T-cell (primary cell): ENCODE measurements at regions not wholly inside any gene's neighbourhood (a gene's known extent, or its start where the extent isn't known, plus 50 kb on each side); places are given as distances from the start of the nearest gene placed in this dataset.
"Not testable (repeated sequence)": the region's sequence is repeated elsewhere in the genome, so short reads cannot be mapped to it uniquely, and the experiment has no call there.

ENCODE experiments used
- ATAC-seq, 4 experiments: fragments of 200-7000 bp in 3 of 4; fragments of 150-1000 bp in 1 of 4; cut with Tn5 transposase; replicated peaks in 1 of 4; 1 replicate in 3 of 4; 2 replicates in 1 of 4; pipeline ENCODE4 v1.10.0; 2021; ENCODE audit warnings: moderate library complexity in 3 of 4, mild to moderate bottlenecking in 2 of 4, moderate number of reproducible peaks in 1 of 4
- CTCF ChIA-PET, 2 donors: fragments of 300-600 bp; sonication (Branson Sonifier 250); formaldehyde crosslinking; loops; one replicate each; lab custom pipeline; 2022; ENCODE audit warnings: antibody characterized with exemption in 2 of 2; lab: Charles Lee
- POLR2A ChIA-PET, 2 donors: fragments of 300-600 bp; sonication (Branson Sonifier 250); formaldehyde crosslinking; loops; one replicate each; lab custom pipeline; 2022; ENCODE audit warnings: antibody characterized with exemption in 2 of 2; lab: Charles Lee
- DNase-seq, 35 experiments: peaks; one replicate each; pipeline versions ENCODE4 v3.0.0 to v3.0.0-alpha.2; 2013 to 2023
- H3K27ac ChIP-seq: one replicate; pipeline ENCODE4 v1.5.1; 2013; ENCODE audit warnings: low read length
- H3K27me3 ChIP-seq, 2 experiments: replicated peaks in 1 of 2; 1 replicate in 1 of 2; 2 replicates in 1 of 2; pipeline versions ENCODE4 v1.6.1 to v1.7.0; 2013; ENCODE audit warnings: low read length in 1 of 2, mixed read lengths in 1 of 2; ENCODE audit not compliant: control insufficient read depth in 2 of 2, insufficient read depth in 2 of 2; ENCODE audit errors: extremely low read depth in 1 of 2
- H3K36me3 ChIP-seq, 2 donors: 1 replicate in 1 of 2; 2 replicates in 1 of 2; pipeline versions ENCODE4 v1.6.1 to v1.7.0; 2013; ENCODE audit warnings: low read length in 1 of 2; ENCODE audit not compliant: control insufficient read depth in 2 of 2, insufficient read depth in 1 of 2; ENCODE audit errors: extremely low read depth in 1 of 2
- H3K4me1 ChIP-seq, 2 experiments: 1 replicate in 1 of 2; 2 replicates in 1 of 2; pipeline versions ENCODE4 v1.6.1 to v1.7.0; 2013; ENCODE audit warnings: low read length in 2 of 2, mixed read lengths in 1 of 2; ENCODE audit not compliant: insufficient read depth in 2 of 2, control insufficient read depth in 1 of 2; ENCODE audit errors: extremely low read depth in 1 of 2
- H3K4me3 ChIP-seq, 2 donors: 1 replicate in 1 of 2; 2 replicates in 1 of 2; pipeline versions ENCODE4 v1.5.1 to v1.7.0; 2013; ENCODE audit warnings: mild to moderate bottlenecking in 2 of 2, low read length in 1 of 2, moderate library complexity in 1 of 2; ENCODE audit not compliant: control insufficient read depth in 1 of 2; ENCODE audit errors: extremely low read depth in 1 of 2
- H3K9me3 ChIP-seq: 2 replicates; pipeline ENCODE4 v1.7.0; 2013
- H3K27ac Mint-ChIP-seq, 2 donors: one replicate each; pipeline ENCODE4 v1.8.0; 2020 to 2021; ENCODE audit warnings: mild to moderate bottlenecking in 2 of 2, mixed read lengths in 2 of 2
- H3K27me3 Mint-ChIP-seq, 2 donors: one replicate each; pipeline ENCODE4 v1.8.0; 2021 to 2022; ENCODE audit warnings: mixed read lengths in 2 of 2
- H3K36me3 Mint-ChIP-seq: one replicate; pipeline ENCODE4 v1.8.0; 2021; ENCODE audit warnings: mixed read lengths
- H3K4me1 Mint-ChIP-seq, 3 donors: one replicate each; pipeline ENCODE4 v1.8.0; 2020 to 2022; ENCODE audit warnings: mixed read lengths in 3 of 3, mild to moderate bottlenecking in 1 of 3
- H3K4me3 Mint-ChIP-seq, 3 donors: one replicate each; pipeline ENCODE4 v1.8.0; 2020 to 2022; ENCODE audit warnings: mild to moderate bottlenecking in 3 of 3, mixed read lengths in 3 of 3, moderate library complexity in 3 of 3
- H3K9me3 Mint-ChIP-seq, 3 donors: one replicate each; pipeline ENCODE4 v1.8.0; 2020 to 2022; ENCODE audit warnings: mixed read lengths in 3 of 3
- WGBS: methylation state at CpG from one replicate; pipeline ENCODE4 v1.1.5; 2013; ENCODE audit warnings: missing lambda C conversion rate; ENCODE audit not compliant: insufficient coverage; 5-methylcytosine and 5-hydroxymethylcytosine counted together

- Histone ChIP-seq H3K27me3 (peaks cover 0 to 20% of the 10 kb centered on the region in 2 experiments), H3K4me1 (no peaks in the 10 kb centered on the region), H3K4me3 (no peak overlapping the region), H3K27ac (no peak overlapping the region), H3K36me3 (no peaks in the 10 kb centered on the region), H3K9me3 (no peaks in the 10 kb centered on the region)
- Mint-ChIP-seq H3K9me3 (no peaks in the 10 kb centered on the region), H3K4me3 (no peak overlapping the region), H3K36me3 (no peaks in the 10 kb centered on the region), H3K27me3 (peaks cover 4 to 27% of the 10 kb centered on the region in 2 donors), H3K4me1 (peaks cover 0 to 14% (median 6%) of the 10 kb centered on the region in 3 donors), H3K27ac (no peak overlapping the region)
- CTCF ChIA-PET, result no interaction called here
- POLR2A ChIA-PET, result no interaction called here
- no peak for DNase-seq
- ATAC-seq, result no peak
- WGBS, result 65% methylated on average over 5 of the region's 13 CpGs
Observed at GRCh38 chr11:134980819-134981710, 569.0 kb upstream of the B3GAT1 start.

- CTCF ChIA-PET, H3K27ac ChIP-seq, H3K4me1 ChIP-seq, POLR2A ChIA-PET, ATAC-seq, DNase-seq, H3K4me3 Mint-ChIP-seq, H3K9me3 ChIP-seq, H3K36me3 ChIP-seq, H3K9me3 Mint-ChIP-seq, H3K36me3 Mint-ChIP-seq, H3K4me3 ChIP-seq, H3K27ac Mint-ChIP-seq, H3K4me1 Mint-ChIP-seq: not testable (repeated sequence)
- peaks cover 0 to 18% of the 10 kb centered on the region in 2 experiments for H3K27me3 ChIP-seq
- H3K27me3 Mint-ChIP-seq, result peaks cover 4 to 19% of the 10 kb centered on the region in 2 donors
- WGBS, result 82% methylated on average over 2 of the region's 12 CpGs
Observed at GRCh38 chr11:134979089-134979457, 567.0 kb upstream of the B3GAT1 start.

- POLR2A ChIA-PET, result no interaction called here
- Histone ChIP-seq H3K4me1 (no peaks in the 10 kb centered on the region), H3K36me3 (no peaks in the 10 kb centered on the region), H3K9me3 (no peaks in the 10 kb centered on the region), H3K4me3 (no peak overlapping the region), H3K27me3 (peaks cover 0 to 16% of the 10 kb centered on the region in 2 experiments), H3K27ac (no peak overlapping the region)
- Mint-ChIP-seq H3K4me1 (no peaks in the 10 kb centered on the region), H3K27ac (no peak overlapping the region), H3K36me3 (no peaks in the 10 kb centered on the region), H3K9me3 (peaks cover 0 to 5% (median 0%) of the 10 kb centered on the region in 3 donors), H3K4me3 (no peak overlapping the region), H3K27me3 (peaks cover 4 to 15% of the 10 kb centered on the region in 2 donors)
- DNase-seq (no peak), ATAC-seq (no peak)
- WGBS, result 84% methylated on average over 15 of the region's 21 CpGs
- CTCF ChIA-PET, result no interaction called here
Observed at GRCh38 chr11:134978388-134979088, 566.5 kb upstream of the B3GAT1 start.

- no peak overlapping the region for H3K4me3 Mint-ChIP-seq
- no peak for DNase-seq
- Histone ChIP-seq H3K4me1 (no peaks in the 10 kb centered on the region), H3K4me3 (no peak overlapping the region), H3K27me3 (peaks cover 0 to 9% of the 10 kb centered on the region in 2 experiments), H3K27ac (no peak overlapping the region), H3K36me3 (no peaks in the 10 kb centered on the region), H3K9me3 (no peaks in the 10 kb centered on the region)
- ChIA-PET CTCF (no interaction called here), POLR2A (no interaction called here)
- H3K27me3 Mint-ChIP-seq, result peaks cover 13 to 17% of the 10 kb centered on the region in 2 donors
- WGBS, result 65% methylated on average over 6 of the region's 7 CpGs
- H3K4me1 Mint-ChIP-seq, result no peaks in the 10 kb centered on the region
- H3K27ac Mint-ChIP-seq, result no peak overlapping the region
- H3K36me3 Mint-ChIP-seq, result no peaks in the 10 kb centered on the region
- ATAC-seq, result no peak
- peaks cover 0 to 5% (median 0%) of the 10 kb centered on the region in 3 donors for H3K9me3 Mint-ChIP-seq
Observed at GRCh38 chr11:134976551-134976950, 564.5 kb upstream of the B3GAT1 start.

GRCh38 chr11:134975866-134976376 lies 563.9 kb upstream of the B3GAT1 start:
- POLR2A ChIA-PET, result no interaction called here
- Mint-ChIP-seq H3K4me3 (no peak overlapping the region), H3K27me3 (peaks cover 13 to 20% of the 10 kb centered on the region in 2 donors), H3K9me3 (peaks cover 0 to 5% (median 0%) of the 10 kb centered on the region in 3 donors), H3K36me3 (no peaks in the 10 kb centered on the region), H3K4me1 (no peaks in the 10 kb centered on the region), H3K27ac (no peak overlapping the region)
- no peaks in the 10 kb centered on the region for H3K9me3 ChIP-seq
- ATAC-seq, result no peak
- CTCF ChIA-PET, result no interaction called here
- no peaks in the 10 kb centered on the region for H3K36me3 ChIP-seq
- WGBS, result 46% methylated on average over 5 of the region's 9 CpGs
- H3K4me3 ChIP-seq, result no peak overlapping the region
- H3K27me3 ChIP-seq, result peaks cover 0 to 7% of the 10 kb centered on the region in 2 experiments
- DNase-seq, result no peak
- no peak overlapping the region for H3K27ac ChIP-seq
- H3K4me1 ChIP-seq, result no peaks in the 10 kb centered on the region

- Mint-ChIP-seq H3K9me3 (peaks cover 0 to 5% (median 0%) of the 10 kb centered on the region in 3 donors), H3K27me3 (peaks cover 11 to 22% of the 10 kb centered on the region in 2 donors), H3K4me3 (no peak overlapping the region), H3K4me1 (no peaks in the 10 kb centered on the region), H3K36me3 (no peaks in the 10 kb centered on the region), H3K27ac (no peak overlapping the region)
- WGBS, result 100% methylated on average over 1 of the region's 5 CpGs
- DNase-seq (no peak), ATAC-seq (no peak)
- Histone ChIP-seq H3K4me3 (no peak overlapping the region), H3K36me3 (no peaks in the 10 kb centered on the region), H3K27me3 (peaks cover 0 to 3% of the 10 kb centered on the region in 2 experiments), H3K4me1 (no peaks in the 10 kb centered on the region), H3K27ac (no peak overlapping the region), H3K9me3 (no peaks in the 10 kb centered on the region)
- ChIA-PET CTCF (no interaction called here), POLR2A (no interaction called here)
Observed at GRCh38 chr11:134973801-134974200, 561.8 kb upstream of the B3GAT1 start.
